GM12891 (cell line): ENCODE measurements at regions not wholly inside any gene's neighbourhood (a gene's known extent, or its start where the extent isn't known, plus 50 kb on each side); places are given as distances from the start of the nearest gene placed in this dataset.

Experiments
- POLR2A ChIP-seq: IDR thresholded peaks from 2 replicates; pipeline ENCODE4 v1.6.1; 2011; ENCODE audit warnings: low read depth, low read length, control low read depth
- POLR2AphosphoS5 ChIP-seq: IDR thresholded peaks from 2 replicates; pipeline ENCODE4 v1.6.1; 2011; ENCODE audit warnings: low read depth, low read length, control low read depth
- POU2F2 ChIP-seq: IDR thresholded peaks from 2 replicates; pipeline ENCODE4 v1.6.1; 2011; ENCODE audit warnings: low read depth, mild to moderate bottlenecking, control low read depth, low read length, moderate library complexity

DNA sequence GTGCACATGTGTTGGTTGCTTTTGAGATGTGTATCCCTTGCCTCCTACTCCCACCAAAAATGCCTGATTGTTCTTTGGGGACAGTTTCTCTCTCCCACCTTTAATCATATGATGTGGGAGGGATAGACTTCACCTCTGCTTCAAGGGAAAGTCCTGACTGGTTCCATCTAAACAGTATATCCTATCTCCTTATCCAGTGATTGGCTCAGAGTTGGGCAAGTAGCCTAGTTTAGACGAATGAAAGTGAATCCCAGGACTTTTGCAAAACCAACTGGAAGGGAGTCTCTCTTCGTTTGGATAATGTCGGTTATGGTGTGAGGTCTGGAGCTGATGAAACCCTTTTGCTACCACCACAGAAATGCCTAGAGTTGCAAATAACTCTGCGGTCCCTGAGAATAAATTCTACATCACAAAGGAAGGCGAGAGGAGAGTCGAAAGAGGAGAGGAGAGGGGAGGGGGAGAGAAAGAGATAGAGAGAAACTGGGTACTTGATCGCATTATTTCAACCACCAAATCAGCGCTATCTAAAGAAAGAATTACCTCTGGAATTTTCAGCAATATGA is 77.1 kb upstream of the SALL1 start:
- TF ChIP-seq POLR2AphosphoS5 (no peak), POLR2A (no peak), POU2F2 (no peak)
